Stomach (tissue), 4 donors: ENCODE measurements at regions not wholly inside any gene's neighbourhood (a gene's known extent, or its start where the extent isn't known, plus 50 kb on each side); places are given as distances from the start of the nearest gene placed in this dataset.

Experiments
- EP300 ChIP-seq: sonication (generic); formaldehyde crosslinking; IDR thresholded peaks from one replicate; pipeline ENCODE4 v1.6.1; 2017; ENCODE audit warnings: antibody characterized with exemption
- POLR2AphosphoS5 ChIP-seq, 3 donors: sonication (generic); formaldehyde crosslinking; IDR thresholded peaks; one replicate each; pipeline ENCODE4 v1.6.1; 2016; ENCODE audit warnings: antibody characterized with exemption in 3 of 3
- TF ChIP-seq, protein P1 (sequence below), 7 experiments: fragments of 450-650 bp in 4 of 7; fragments of 200-600 bp in 3 of 7; sonication (generic) in 3 of 7; IDR thresholded peaks; one replicate each; pipeline ENCODE4 v1.5.1; 2016 to 2019; ENCODE audit warnings: antibody characterized with exemption in 7 of 7, control low read depth in 2 of 7, mild to moderate bottlenecking in 1 of 7

DNA sequence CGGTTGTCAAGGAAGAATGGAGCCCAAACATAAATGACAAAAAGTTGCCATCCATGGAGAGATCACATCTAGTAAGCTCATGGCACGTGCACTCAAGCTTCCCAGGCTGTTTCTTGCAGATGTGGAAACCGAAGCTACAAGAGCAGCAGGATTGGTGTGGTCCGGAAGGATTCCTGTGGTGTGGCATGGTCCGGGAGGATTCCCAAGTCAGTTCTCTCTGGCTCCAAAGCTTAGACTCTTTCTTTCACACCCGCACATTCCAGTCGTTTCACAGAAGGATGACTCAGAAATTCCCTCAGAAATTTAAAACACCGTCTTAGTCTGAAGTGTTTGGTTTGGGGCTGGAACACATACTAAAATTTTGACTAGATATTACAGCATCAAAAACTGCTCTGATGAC is 78.0 kb upstream of the DRD2 start:
- TF ChIP-seq POLR2AphosphoS5 (IDR thresholded peaks at IDR 0.05) (no peak), EP300 (no peak)
- TF ChIP-seq, protein P1, sequence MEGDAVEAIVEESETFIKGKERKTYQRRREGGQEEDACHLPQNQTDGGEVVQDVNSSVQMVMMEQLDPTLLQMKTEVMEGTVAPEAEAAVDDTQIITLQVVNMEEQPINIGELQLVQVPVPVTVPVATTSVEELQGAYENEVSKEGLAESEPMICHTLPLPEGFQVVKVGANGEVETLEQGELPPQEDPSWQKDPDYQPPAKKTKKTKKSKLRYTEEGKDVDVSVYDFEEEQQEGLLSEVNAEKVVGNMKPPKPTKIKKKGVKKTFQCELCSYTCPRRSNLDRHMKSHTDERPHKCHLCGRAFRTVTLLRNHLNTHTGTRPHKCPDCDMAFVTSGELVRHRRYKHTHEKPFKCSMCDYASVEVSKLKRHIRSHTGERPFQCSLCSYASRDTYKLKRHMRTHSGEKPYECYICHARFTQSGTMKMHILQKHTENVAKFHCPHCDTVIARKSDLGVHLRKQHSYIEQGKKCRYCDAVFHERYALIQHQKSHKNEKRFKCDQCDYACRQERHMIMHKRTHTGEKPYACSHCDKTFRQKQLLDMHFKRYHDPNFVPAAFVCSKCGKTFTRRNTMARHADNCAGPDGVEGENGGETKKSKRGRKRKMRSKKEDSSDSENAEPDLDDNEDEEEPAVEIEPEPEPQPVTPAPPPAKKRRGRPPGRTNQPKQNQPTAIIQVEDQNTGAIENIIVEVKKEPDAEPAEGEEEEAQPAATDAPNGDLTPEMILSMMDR (IDR thresholded peaks at IDR 0.05): no peak
